H9 (cell line): ENCODE measurements at regions not wholly inside any gene's neighbourhood (a gene's known extent, or its start where the extent isn't known, plus 50 kb on each side); places are given as distances from the start of the nearest gene placed in this dataset.

Experiments used
- DNase-seq: peaks from one replicate; pipeline ENCODE4 v3.0.0-alpha.2; 2017
- H2AFZ ChIP-seq: one replicate; pipeline ENCODE4 v1.6.1; 2013; ENCODE audit warnings: mild to moderate bottlenecking, low read length, control low read depth, moderate library complexity
- H2AK5ac ChIP-seq: 2 replicates; pipeline ENCODE4 v1.6.1; 2013; ENCODE audit warnings: low read length, control low read depth, mixed read lengths; ENCODE audit not compliant: insufficient read length
- H2BK120ac ChIP-seq: one replicate; pipeline ENCODE4 v1.6.1; 2013; ENCODE audit warnings: low read depth, mild to moderate bottlenecking, low read length, control low read depth, inconsistent platforms; ENCODE audit not compliant: poor library complexity, severe bottlenecking
- H2BK12ac ChIP-seq: 2 replicates; pipeline ENCODE4 v1.6.1; 2013; ENCODE audit warnings: low read length, control low read depth, mixed read lengths, low read depth; ENCODE audit not compliant: insufficient read length
- H2BK15ac ChIP-seq: 2 replicates; pipeline ENCODE4 v1.6.1; 2013; ENCODE audit warnings: low read depth, low read length, control low read depth
- H2BK20ac ChIP-seq: one replicate; pipeline ENCODE4 v1.6.1; 2013; ENCODE audit warnings: low read depth, mild to moderate bottlenecking, low read length, control low read depth, inconsistent platforms; ENCODE audit not compliant: poor library complexity, severe bottlenecking
- H2BK5ac ChIP-seq: 2 replicates; pipeline ENCODE4 v1.6.1; 2013; ENCODE audit warnings: low read length, control low read depth, mixed read lengths; ENCODE audit not compliant: insufficient read length
- H3K14ac ChIP-seq: 2 replicates; pipeline ENCODE4 v1.6.1; 2013; ENCODE audit warnings: low read length, control low read depth; ENCODE audit not compliant: insufficient read depth
- H3K18ac ChIP-seq: 2 replicates; pipeline ENCODE4 v1.6.1; 2013; ENCODE audit warnings: low read depth, mild to moderate bottlenecking, mixed read lengths, low read length, control low read depth; ENCODE audit not compliant: insufficient read length
- H3K23ac ChIP-seq: 2 replicates; pipeline ENCODE4 v1.6.1; 2013; ENCODE audit warnings: low read length, control low read depth, mixed read lengths, low read depth; ENCODE audit not compliant: insufficient read length
- H3K23me2 ChIP-seq: 2 replicates; pipeline ENCODE4 v1.6.1; 2013; ENCODE audit warnings: low read depth, mild to moderate bottlenecking, mixed read lengths, low read length, control low read depth; ENCODE audit not compliant: insufficient read length, poor library complexity, severe bottlenecking
- H3K27ac ChIP-seq: 2 replicates; pipeline ENCODE4 v1.5.1; 2013; ENCODE audit warnings: low read length, control low read depth, mixed read lengths, low read depth; ENCODE audit not compliant: insufficient read length
- H3K27me3 ChIP-seq: 2 replicates; pipeline ENCODE4 v1.6.1; 2013; ENCODE audit warnings: low read length, control low read depth, inconsistent platforms; ENCODE audit not compliant: insufficient read depth
- H3K4ac ChIP-seq: 2 replicates; pipeline ENCODE4 v1.6.1; 2013; ENCODE audit warnings: low read depth, mild to moderate bottlenecking, control low read depth, inconsistent platforms, low read length, moderate library complexity
- H3K4me1 ChIP-seq: 2 replicates; pipeline ENCODE4 v1.6.1; 2013; ENCODE audit warnings: low read length, control low read depth, inconsistent platforms; ENCODE audit not compliant: insufficient read depth
- H3K4me2 ChIP-seq: 2 replicates; pipeline ENCODE4 v1.6.1; 2013; ENCODE audit warnings: low read length, control low read depth, mixed read lengths; ENCODE audit not compliant: insufficient read length, insufficient read depth
- H3K56ac ChIP-seq: 2 replicates; pipeline ENCODE4 v1.6.1; 2013; ENCODE audit warnings: low read depth, mild to moderate bottlenecking, mixed read lengths, low read length, control low read depth; ENCODE audit not compliant: insufficient read length
- H3K79me1 ChIP-seq: 2 replicates; pipeline ENCODE4 v1.6.1; 2013; ENCODE audit warnings: low read depth, mild to moderate bottlenecking, moderate library complexity, low read length, control low read depth, inconsistent platforms; ENCODE audit not compliant: insufficient read depth, poor library complexity, severe bottlenecking
- H3K79me2 ChIP-seq: 2 replicates; pipeline ENCODE4 v1.6.1; 2013; ENCODE audit warnings: low read length, control low read depth, inconsistent platforms; ENCODE audit not compliant: insufficient read depth
- H3K9ac ChIP-seq: 2 replicates; pipeline ENCODE4 v1.6.1; 2013; ENCODE audit warnings: low read length, control low read depth, mixed read lengths; ENCODE audit not compliant: insufficient read length; ENCODE audit errors: extremely low read depth
- H3K9me3 ChIP-seq: one replicate; pipeline ENCODE4 v1.6.1; 2013; ENCODE audit warnings: low read depth, low read length, inconsistent platforms; ENCODE audit not compliant: control insufficient read depth
- H3T11ph ChIP-seq: one replicate; pipeline ENCODE4 v1.6.1; 2013; ENCODE audit warnings: mild to moderate bottlenecking, low read length, control low read depth, inconsistent platforms
- H4K20me1 ChIP-seq: one replicate; pipeline ENCODE4 v1.6.1; 2013; ENCODE audit not compliant: control insufficient read depth, insufficient read length, insufficient read depth
- H4K5ac ChIP-seq: 2 replicates; pipeline ENCODE4 v1.6.1; 2013; ENCODE audit warnings: low read depth, mild to moderate bottlenecking, mixed read lengths, low read length, control low read depth; ENCODE audit not compliant: insufficient read length
- H4K8ac ChIP-seq: replicated peaks from 2 replicates; pipeline ENCODE4 v1.6.1; 2013; ENCODE audit warnings: low read length, control low read depth, mixed read lengths, low read depth; ENCODE audit not compliant: insufficient read length
- H4K91ac ChIP-seq: 2 replicates; pipeline ENCODE4 v1.6.1; 2013; ENCODE audit warnings: low read depth, mild to moderate bottlenecking, moderate library complexity, mixed read lengths, low read length, control low read depth; ENCODE audit not compliant: insufficient read length
- H3K27ac Mint-ChIP-seq, 3 experiments: 2 replicates in 2 of 3; 3 replicates in 1 of 3; pipeline ENCODE4 v1.8.0; 2020 to 2021; ENCODE audit warnings: mixed read lengths in 3 of 3, mild to moderate bottlenecking in 1 of 3, moderate library complexity in 1 of 3
- H3K27me3 Mint-ChIP-seq: 2 replicates; pipeline ENCODE4 v1.8.0; 2021; ENCODE audit warnings: low read depth, mild to moderate bottlenecking, moderate library complexity, mixed read lengths
- H3K36me3 Mint-ChIP-seq, 3 experiments: 2 replicates in 2 of 3; 3 replicates in 1 of 3; pipeline ENCODE4 v1.8.0; 2020 to 2021; ENCODE audit warnings: low read depth in 3 of 3, mixed read lengths in 3 of 3; ENCODE audit not compliant: insufficient read depth in 1 of 3
- H3K4me1 Mint-ChIP-seq, 2 experiments: 2 replicates each; pipeline ENCODE4 v1.8.0; 2020; ENCODE audit warnings: mixed read lengths in 2 of 2
- H3K4me3 Mint-ChIP-seq, 2 experiments: 2 replicates in 1 of 2; 3 replicates in 1 of 2; pipeline ENCODE4 v1.8.0; 2020 to 2021; ENCODE audit warnings: mild to moderate bottlenecking in 2 of 2, mixed read lengths in 2 of 2, moderate library complexity in 1 of 2
- H3K9me3 Mint-ChIP-seq, 2 experiments: 2 replicates in 1 of 2; 3 replicates in 1 of 2; pipeline ENCODE4 v1.8.0; 2020; ENCODE audit warnings: mild to moderate bottlenecking in 2 of 2, mixed read lengths in 2 of 2, moderate library complexity in 1 of 2
- WGBS: extraction: QIAGEN DNeasy Blood & Tissue Kit; methylation state at CpG from one replicate; pipeline ENCODE4 v1.1.7; 2013; ENCODE audit warnings: missing lambda C conversion rate, low lambda C conversion rate, mixed read lengths; ENCODE audit not compliant: insufficient read length; ENCODE audit errors: extremely low coverage; 5-methylcytosine and 5-hydroxymethylcytosine counted together
- TF ChIP-seq, protein P1 (sequence below): fragments of 200-600 bp; sonication (generic); conservative IDR thresholded peaks from 3 replicates; pipeline ENCODE4 v1.8.0; 2021; ENCODE audit warnings: antibody characterized with exemption, mild to moderate bottlenecking

DNA sequence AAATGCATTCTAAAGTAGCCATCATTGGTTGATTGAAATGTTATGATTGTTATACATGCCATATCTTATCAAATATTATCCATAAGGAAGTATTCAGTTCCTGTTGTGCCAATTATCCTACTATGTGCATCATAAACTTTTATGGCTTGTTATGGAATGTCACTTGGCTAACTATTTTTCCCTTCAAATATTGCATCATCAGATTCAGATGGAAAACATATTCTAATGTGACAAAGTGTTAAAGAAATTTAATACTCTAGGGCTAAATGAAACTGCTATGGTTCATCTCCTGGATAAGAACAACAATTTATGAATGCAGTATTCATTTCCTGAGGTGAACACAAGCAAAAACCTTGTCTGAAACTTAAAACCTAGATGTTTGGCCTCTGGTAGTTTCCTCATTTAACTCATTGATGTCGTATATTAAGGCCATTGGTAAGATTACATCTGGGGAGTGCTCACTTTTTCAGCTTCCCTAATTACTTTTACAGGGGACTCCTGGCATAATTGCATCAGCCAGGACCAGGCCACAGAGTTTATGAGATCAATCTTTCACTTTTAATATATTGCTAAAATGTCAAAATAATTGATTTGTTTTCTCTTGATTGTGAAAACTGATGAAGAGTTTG lies 134.9 kb upstream of the CEP162 start:
- Mint-ChIP-seq H3K4me3 (no peak overlapping the region), H3K9me3 (no peaks in the 10 kb centered on the region), H3K27me3 (no peaks in the 10 kb centered on the region; the same call in 1 of the 2 replicates), H3K36me3 (no peaks in the 10 kb centered on the region), H3K4me1 (no peaks in the 10 kb centered on the region), H3K27ac (no peak overlapping the region)
- no peaks in the 10 kb centered on the region for H3K9me3 ChIP-seq
- no peaks in the 10 kb centered on the region for H3K27me3 ChIP-seq
- H2BK12ac ChIP-seq: no peak overlapping the region
- H4K91ac ChIP-seq: no peak overlapping the region
- H4K8ac ChIP-seq: no peak overlapping the region
- no peak overlapping the region for H3K56ac ChIP-seq
- TF ChIP-seq, protein P1, sequence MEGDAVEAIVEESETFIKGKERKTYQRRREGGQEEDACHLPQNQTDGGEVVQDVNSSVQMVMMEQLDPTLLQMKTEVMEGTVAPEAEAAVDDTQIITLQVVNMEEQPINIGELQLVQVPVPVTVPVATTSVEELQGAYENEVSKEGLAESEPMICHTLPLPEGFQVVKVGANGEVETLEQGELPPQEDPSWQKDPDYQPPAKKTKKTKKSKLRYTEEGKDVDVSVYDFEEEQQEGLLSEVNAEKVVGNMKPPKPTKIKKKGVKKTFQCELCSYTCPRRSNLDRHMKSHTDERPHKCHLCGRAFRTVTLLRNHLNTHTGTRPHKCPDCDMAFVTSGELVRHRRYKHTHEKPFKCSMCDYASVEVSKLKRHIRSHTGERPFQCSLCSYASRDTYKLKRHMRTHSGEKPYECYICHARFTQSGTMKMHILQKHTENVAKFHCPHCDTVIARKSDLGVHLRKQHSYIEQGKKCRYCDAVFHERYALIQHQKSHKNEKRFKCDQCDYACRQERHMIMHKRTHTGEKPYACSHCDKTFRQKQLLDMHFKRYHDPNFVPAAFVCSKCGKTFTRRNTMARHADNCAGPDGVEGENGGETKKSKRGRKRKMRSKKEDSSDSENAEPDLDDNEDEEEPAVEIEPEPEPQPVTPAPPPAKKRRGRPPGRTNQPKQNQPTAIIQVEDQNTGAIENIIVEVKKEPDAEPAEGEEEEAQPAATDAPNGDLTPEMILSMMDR: no peak
- H2BK5ac ChIP-seq: no peak overlapping the region
- no peaks in the 10 kb centered on the region for H3K23me2 ChIP-seq
- no peak overlapping the region for H3K4ac ChIP-seq
- H3K23ac ChIP-seq: no peak overlapping the region
- no peaks in the 10 kb centered on the region for H3K79me1 ChIP-seq
- H3K27ac ChIP-seq: no peak overlapping the region
- no peak overlapping the region for H2BK15ac ChIP-seq
- H3K79me2 ChIP-seq: no peaks in the 10 kb centered on the region
- no peak overlapping the region for H2BK120ac ChIP-seq
- H3K4me2 ChIP-seq: no peak overlapping the region
- no peak overlapping the region for H3K9ac ChIP-seq
- H3K4me1 ChIP-seq: no peaks in the 10 kb centered on the region
- H2AFZ ChIP-seq: no peak overlapping the region
- no peak overlapping the region for H2BK20ac ChIP-seq
- H4K5ac ChIP-seq: no peak overlapping the region
- H3T11ph ChIP-seq: no peak overlapping the region
- H3K14ac ChIP-seq: no peak overlapping the region
- no peak overlapping the region for H2AK5ac ChIP-seq
- no peaks in the 10 kb centered on the region for H4K20me1 ChIP-seq
- no peak overlapping the region for H3K18ac ChIP-seq
- no CpG with 5 or more reads among the region's 1 CpG for WGBS
- DNase-seq: no peak
